ENCODE measurements at regions not wholly inside any gene's neighbourhood (a gene's known extent, or its start where the extent isn't known, plus 50 kb on each side); places are given as distances from the start of the nearest gene placed in this dataset.
"Not testable (repeated sequence)": the region's sequence is repeated elsewhere in the genome, so short reads cannot be mapped to it uniquely, and the experiment has no call there.

- no peak for DNase-seq (ENCODE audit: low read depth in 2 of 2)
These were observed 229.0 kb upstream of the NOX3 start for GRCh38 chr6:155684416-155685196.

- DNase-seq (ENCODE audit: low read depth in 2 of 2): no peak
These were observed 222.7 kb upstream of the NOX3 start for GRCh38 chr6:155678361-155678760.

GRCh38 chr6:155676346-155676745 is 220.7 kb upstream of the NOX3 start:
- no peak for DNase-seq (ENCODE audit: low read depth in 2 of 2)

GRCh38 chr6:155670655-155671054 is 215.0 kb upstream of the NOX3 start:
- no peak for DNase-seq (ENCODE audit: low read depth in 2 of 2)

GRCh38 chr6:155660251-155660977 is 204.8 kb upstream of the NOX3 start:
- DNase-seq (ENCODE audit: low read depth in 2 of 2): no peak

- DNase-seq (ENCODE audit: low read depth in 2 of 2): no peak
These were observed 200.4 kb upstream of the NOX3 start for GRCh38 chr6:155656024-155656423.

- no peak for DNase-seq (ENCODE audit: low read depth in 2 of 2)
These were observed 198.8 kb upstream of the NOX3 start for GRCh38 chr6:155654474-155654873.

GRCh38 chr6:155648301-155648700 is 192.7 kb upstream of the NOX3 start:
- no peak for DNase-seq (ENCODE audit: low read depth in 2 of 2)

GRCh38 chr6:155647354-155647753 is 191.7 kb upstream of the NOX3 start:
- no peak for DNase-seq (ENCODE audit: low read depth in 2 of 2)

GRCh38 chr6:155646443-155646842 is 190.8 kb upstream of the NOX3 start:
- DNase-seq (ENCODE audit: low read depth in 2 of 2): no peak

- no peak for DNase-seq (ENCODE audit: low read depth in 2 of 2)
These were observed 189.7 kb upstream of the NOX3 start for GRCh38 chr6:155645325-155645724.

- no peak for DNase-seq (ENCODE audit: low read depth in 2 of 2)
These were observed 186.0 kb upstream of the NOX3 start for GRCh38 chr6:155641603-155642002.

- no peak for DNase-seq (ENCODE audit: low read depth in 2 of 2)
These were observed 182.6 kb upstream of the NOX3 start for GRCh38 chr6:155638200-155638599.

GRCh38 chr6:155635416-155635815 is 179.8 kb upstream of the NOX3 start:
- DNase-seq (ENCODE audit: low read depth in 2 of 2): no peak

- DNase-seq (ENCODE audit: low read depth in 2 of 2): no peak
These were observed 174.4 kb upstream of the NOX3 start for GRCh38 chr6:155630085-155630484.

- no peak for DNase-seq (ENCODE audit: low read depth in 2 of 2)
These were observed 174.0 kb upstream of the NOX3 start for GRCh38 chr6:155629652-155630051.

GRCh38 chr6:155628306-155628705 is 172.7 kb upstream of the NOX3 start:
- peak; percentile 9 to 36 for DNase-seq (ENCODE audit: low read depth in 2 of 2)

- DNase-seq (ENCODE audit: low read depth in 2 of 2): not testable (repeated sequence)
These were observed 172.1 kb upstream of the NOX3 start for GRCh38 chr6:155627722-155628212.

GRCh38 chr6:155623450-155624178 is 168.0 kb upstream of the NOX3 start:
- DNase-seq (ENCODE audit: low read depth in 2 of 2): no peak

- DNase-seq (ENCODE audit: low read depth in 2 of 2): no peak
These were observed 159.0 kb upstream of the NOX3 start for GRCh38 chr6:155614606-155615005.

- no peak for DNase-seq (ENCODE audit: low read depth in 2 of 2)
These were observed 156.1 kb upstream of the NOX3 start for GRCh38 chr6:155611742-155612141.

- no peak for DNase-seq (ENCODE audit: low read depth in 2 of 2)
These were observed 149.4 kb upstream of the NOX3 start for GRCh38 chr6:155604991-155605390.
